ENCODE measurements at regions not wholly inside any gene's neighbourhood (a gene's known extent, or its start where the extent isn't known, plus 50 kb on each side); places are given as distances from the start of the nearest gene placed in this dataset.

- H3K4me3 ChIP-seq (ENCODE audit: low read depth, low read length): no peak overlapping the region
- DNase-seq (ENCODE audit: low read depth): no peak
- TF ChIP-seq, protein P1, sequence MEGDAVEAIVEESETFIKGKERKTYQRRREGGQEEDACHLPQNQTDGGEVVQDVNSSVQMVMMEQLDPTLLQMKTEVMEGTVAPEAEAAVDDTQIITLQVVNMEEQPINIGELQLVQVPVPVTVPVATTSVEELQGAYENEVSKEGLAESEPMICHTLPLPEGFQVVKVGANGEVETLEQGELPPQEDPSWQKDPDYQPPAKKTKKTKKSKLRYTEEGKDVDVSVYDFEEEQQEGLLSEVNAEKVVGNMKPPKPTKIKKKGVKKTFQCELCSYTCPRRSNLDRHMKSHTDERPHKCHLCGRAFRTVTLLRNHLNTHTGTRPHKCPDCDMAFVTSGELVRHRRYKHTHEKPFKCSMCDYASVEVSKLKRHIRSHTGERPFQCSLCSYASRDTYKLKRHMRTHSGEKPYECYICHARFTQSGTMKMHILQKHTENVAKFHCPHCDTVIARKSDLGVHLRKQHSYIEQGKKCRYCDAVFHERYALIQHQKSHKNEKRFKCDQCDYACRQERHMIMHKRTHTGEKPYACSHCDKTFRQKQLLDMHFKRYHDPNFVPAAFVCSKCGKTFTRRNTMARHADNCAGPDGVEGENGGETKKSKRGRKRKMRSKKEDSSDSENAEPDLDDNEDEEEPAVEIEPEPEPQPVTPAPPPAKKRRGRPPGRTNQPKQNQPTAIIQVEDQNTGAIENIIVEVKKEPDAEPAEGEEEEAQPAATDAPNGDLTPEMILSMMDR (IDR thresholded peaks at IDR 0.05; ENCODE audit: insufficient read depth, low read length, poor library complexity, severe bottlenecking): no peak
- no peaks in the 10 kb centered on the region for H3K36me3 ChIP-seq (ENCODE audit: control insufficient read depth, insufficient read depth, low read length)
- no peaks in the 10 kb centered on the region for H3K27me3 ChIP-seq (ENCODE audit: control insufficient read depth, insufficient read depth, low read length)
These were observed 63.0 kb upstream of the ETS2 start for GRCh38 chr21:38742580-38743260.

- Histone ChIP-seq H3K27me3 (ENCODE audit: control insufficient read depth, insufficient read depth, low read length) (no peaks in the 10 kb centered on the region), H3K4me3 (ENCODE audit: low read depth, low read length) (no peak overlapping the region), H3K36me3 (ENCODE audit: control insufficient read depth, insufficient read depth, low read length) (no peaks in the 10 kb centered on the region)
- no peak for DNase-seq (ENCODE audit: low read depth)
- TF ChIP-seq, protein P1 (IDR thresholded peaks at IDR 0.05; ENCODE audit: insufficient read depth, low read length, poor library complexity, severe bottlenecking): no peak
These were observed 61.8 kb upstream of the ETS2 start for GRCh38 chr21:38743772-38744529.

- no peaks in the 10 kb centered on the region for H3K36me3 ChIP-seq (ENCODE audit: control insufficient read depth, insufficient read depth, low read length)
- TF ChIP-seq, protein P1 (IDR thresholded peaks at IDR 0.05; ENCODE audit: insufficient read depth, low read length, poor library complexity, severe bottlenecking): no peak
- no peak overlapping the region for H3K4me3 ChIP-seq (ENCODE audit: low read depth, low read length)
- no peaks in the 10 kb centered on the region for H3K27me3 ChIP-seq (ENCODE audit: control insufficient read depth, insufficient read depth, low read length)
- DNase-seq (ENCODE audit: low read depth): no peak
These were observed 60.9 kb upstream of the ETS2 start for GRCh38 chr21:38744861-38745260.

DNA sequence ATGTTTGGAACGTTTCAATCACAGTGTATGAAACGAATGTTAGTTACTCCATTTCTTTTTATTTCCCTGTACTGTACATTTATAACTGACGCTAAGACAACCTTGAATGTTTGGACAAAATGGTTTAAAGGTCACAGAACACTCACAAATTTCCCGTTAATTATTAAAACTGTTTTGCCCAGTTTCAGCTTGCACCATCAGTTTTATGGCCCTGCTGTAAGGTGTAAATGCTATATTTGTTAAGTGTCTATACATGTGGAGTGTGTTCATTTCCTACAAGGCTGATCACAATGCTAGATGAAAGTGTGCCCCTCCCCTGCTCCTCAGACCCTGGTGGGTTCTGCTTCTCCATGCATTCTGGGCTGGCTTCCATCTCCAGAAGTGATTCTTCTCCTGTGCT is 57.9 kb upstream of the ETS2 start:
- TF ChIP-seq, protein P1 (IDR thresholded peaks at IDR 0.05; ENCODE audit: insufficient read depth, low read length, poor library complexity, severe bottlenecking): no peak
- Histone ChIP-seq H3K4me3 (ENCODE audit: low read depth, low read length) (no peak overlapping the region), H3K36me3 (ENCODE audit: control insufficient read depth, insufficient read depth, low read length) (no peaks in the 10 kb centered on the region), H3K27me3 (ENCODE audit: control insufficient read depth, insufficient read depth, low read length) (no peaks in the 10 kb centered on the region)
- DNase-seq (ENCODE audit: low read depth): no peak

- TF ChIP-seq, protein P1 (IDR thresholded peaks at IDR 0.05; ENCODE audit: insufficient read depth, low read length, poor library complexity, severe bottlenecking): no peak
- no peak overlapping the region for H3K4me3 ChIP-seq (ENCODE audit: low read depth, low read length)
- H3K36me3 ChIP-seq (ENCODE audit: control insufficient read depth, insufficient read depth, low read length): no peaks in the 10 kb centered on the region
- H3K27me3 ChIP-seq (ENCODE audit: control insufficient read depth, insufficient read depth, low read length): no peaks in the 10 kb centered on the region
- DNase-seq (ENCODE audit: low read depth): no peak
These were observed 54.2 kb upstream of the ETS2 start for GRCh38 chr21:38751379-38752050.
